H9 (cell line): ENCODE measurements at regions not wholly inside any gene's neighbourhood (a gene's known extent, or its start where the extent isn't known, plus 50 kb on each side); places are given as distances from the start of the nearest gene placed in this dataset.

Experiments used
- DNase-seq: peaks from one replicate; pipeline ENCODE4 v3.0.0-alpha.2; 2017
- H2AFZ ChIP-seq: one replicate; pipeline ENCODE4 v1.6.1; 2013; ENCODE audit warnings: mild to moderate bottlenecking, low read length, control low read depth, moderate library complexity
- H2AK5ac ChIP-seq: 2 replicates; pipeline ENCODE4 v1.6.1; 2013; ENCODE audit warnings: low read length, control low read depth, mixed read lengths; ENCODE audit not compliant: insufficient read length
- H2BK120ac ChIP-seq: one replicate; pipeline ENCODE4 v1.6.1; 2013; ENCODE audit warnings: low read depth, mild to moderate bottlenecking, low read length, control low read depth, inconsistent platforms; ENCODE audit not compliant: poor library complexity, severe bottlenecking
- H2BK12ac ChIP-seq: 2 replicates; pipeline ENCODE4 v1.6.1; 2013; ENCODE audit warnings: low read length, control low read depth, mixed read lengths, low read depth; ENCODE audit not compliant: insufficient read length
- H2BK15ac ChIP-seq: 2 replicates; pipeline ENCODE4 v1.6.1; 2013; ENCODE audit warnings: low read depth, low read length, control low read depth
- H2BK20ac ChIP-seq: one replicate; pipeline ENCODE4 v1.6.1; 2013; ENCODE audit warnings: low read depth, mild to moderate bottlenecking, low read length, control low read depth, inconsistent platforms; ENCODE audit not compliant: poor library complexity, severe bottlenecking
- H2BK5ac ChIP-seq: 2 replicates; pipeline ENCODE4 v1.6.1; 2013; ENCODE audit warnings: low read length, control low read depth, mixed read lengths; ENCODE audit not compliant: insufficient read length
- H3K14ac ChIP-seq: 2 replicates; pipeline ENCODE4 v1.6.1; 2013; ENCODE audit warnings: low read length, control low read depth; ENCODE audit not compliant: insufficient read depth
- H3K18ac ChIP-seq: 2 replicates; pipeline ENCODE4 v1.6.1; 2013; ENCODE audit warnings: low read depth, mild to moderate bottlenecking, mixed read lengths, low read length, control low read depth; ENCODE audit not compliant: insufficient read length
- H3K23ac ChIP-seq: 2 replicates; pipeline ENCODE4 v1.6.1; 2013; ENCODE audit warnings: low read length, control low read depth, mixed read lengths, low read depth; ENCODE audit not compliant: insufficient read length
- H3K23me2 ChIP-seq: 2 replicates; pipeline ENCODE4 v1.6.1; 2013; ENCODE audit warnings: low read depth, mild to moderate bottlenecking, mixed read lengths, low read length, control low read depth; ENCODE audit not compliant: insufficient read length, poor library complexity, severe bottlenecking
- H3K27ac ChIP-seq: 2 replicates; pipeline ENCODE4 v1.5.1; 2013; ENCODE audit warnings: low read length, control low read depth, mixed read lengths, low read depth; ENCODE audit not compliant: insufficient read length
- H3K27me3 ChIP-seq: 2 replicates; pipeline ENCODE4 v1.6.1; 2013; ENCODE audit warnings: low read length, control low read depth, inconsistent platforms; ENCODE audit not compliant: insufficient read depth
- H3K4ac ChIP-seq: 2 replicates; pipeline ENCODE4 v1.6.1; 2013; ENCODE audit warnings: low read depth, mild to moderate bottlenecking, control low read depth, inconsistent platforms, low read length, moderate library complexity
- H3K4me1 ChIP-seq: 2 replicates; pipeline ENCODE4 v1.6.1; 2013; ENCODE audit warnings: low read length, control low read depth, inconsistent platforms; ENCODE audit not compliant: insufficient read depth
- H3K4me2 ChIP-seq: 2 replicates; pipeline ENCODE4 v1.6.1; 2013; ENCODE audit warnings: low read length, control low read depth, mixed read lengths; ENCODE audit not compliant: insufficient read length, insufficient read depth
- H3K56ac ChIP-seq: 2 replicates; pipeline ENCODE4 v1.6.1; 2013; ENCODE audit warnings: low read depth, mild to moderate bottlenecking, mixed read lengths, low read length, control low read depth; ENCODE audit not compliant: insufficient read length
- H3K79me1 ChIP-seq: 2 replicates; pipeline ENCODE4 v1.6.1; 2013; ENCODE audit warnings: low read depth, mild to moderate bottlenecking, moderate library complexity, low read length, control low read depth, inconsistent platforms; ENCODE audit not compliant: insufficient read depth, poor library complexity, severe bottlenecking
- H3K79me2 ChIP-seq: 2 replicates; pipeline ENCODE4 v1.6.1; 2013; ENCODE audit warnings: low read length, control low read depth, inconsistent platforms; ENCODE audit not compliant: insufficient read depth
- H3K9ac ChIP-seq: 2 replicates; pipeline ENCODE4 v1.6.1; 2013; ENCODE audit warnings: low read length, control low read depth, mixed read lengths; ENCODE audit not compliant: insufficient read length; ENCODE audit errors: extremely low read depth
- H3K9me3 ChIP-seq: one replicate; pipeline ENCODE4 v1.6.1; 2013; ENCODE audit warnings: low read depth, low read length, inconsistent platforms; ENCODE audit not compliant: control insufficient read depth
- H3T11ph ChIP-seq: one replicate; pipeline ENCODE4 v1.6.1; 2013; ENCODE audit warnings: mild to moderate bottlenecking, low read length, control low read depth, inconsistent platforms
- H4K20me1 ChIP-seq: one replicate; pipeline ENCODE4 v1.6.1; 2013; ENCODE audit not compliant: control insufficient read depth, insufficient read length, insufficient read depth
- H4K5ac ChIP-seq: 2 replicates; pipeline ENCODE4 v1.6.1; 2013; ENCODE audit warnings: low read depth, mild to moderate bottlenecking, mixed read lengths, low read length, control low read depth; ENCODE audit not compliant: insufficient read length
- H4K8ac ChIP-seq: replicated peaks from 2 replicates; pipeline ENCODE4 v1.6.1; 2013; ENCODE audit warnings: low read length, control low read depth, mixed read lengths, low read depth; ENCODE audit not compliant: insufficient read length
- H4K91ac ChIP-seq: 2 replicates; pipeline ENCODE4 v1.6.1; 2013; ENCODE audit warnings: low read depth, mild to moderate bottlenecking, moderate library complexity, mixed read lengths, low read length, control low read depth; ENCODE audit not compliant: insufficient read length
- H3K27ac Mint-ChIP-seq, 3 experiments: 2 replicates in 2 of 3; 3 replicates in 1 of 3; pipeline ENCODE4 v1.8.0; 2020 to 2021; ENCODE audit warnings: mixed read lengths in 3 of 3, mild to moderate bottlenecking in 1 of 3, moderate library complexity in 1 of 3
- H3K27me3 Mint-ChIP-seq: 2 replicates; pipeline ENCODE4 v1.8.0; 2021; ENCODE audit warnings: low read depth, mild to moderate bottlenecking, moderate library complexity, mixed read lengths
- H3K36me3 Mint-ChIP-seq, 3 experiments: 2 replicates in 2 of 3; 3 replicates in 1 of 3; pipeline ENCODE4 v1.8.0; 2020 to 2021; ENCODE audit warnings: low read depth in 3 of 3, mixed read lengths in 3 of 3; ENCODE audit not compliant: insufficient read depth in 1 of 3
- H3K4me1 Mint-ChIP-seq, 2 experiments: 2 replicates each; pipeline ENCODE4 v1.8.0; 2020; ENCODE audit warnings: mixed read lengths in 2 of 2
- H3K4me3 Mint-ChIP-seq, 2 experiments: 2 replicates in 1 of 2; 3 replicates in 1 of 2; pipeline ENCODE4 v1.8.0; 2020 to 2021; ENCODE audit warnings: mild to moderate bottlenecking in 2 of 2, mixed read lengths in 2 of 2, moderate library complexity in 1 of 2
- H3K9me3 Mint-ChIP-seq, 2 experiments: 2 replicates in 1 of 2; 3 replicates in 1 of 2; pipeline ENCODE4 v1.8.0; 2020; ENCODE audit warnings: mild to moderate bottlenecking in 2 of 2, mixed read lengths in 2 of 2, moderate library complexity in 1 of 2
- CTCF ChIP-seq: fragments of 200-600 bp; sonication (generic); conservative IDR thresholded peaks from 3 replicates; pipeline ENCODE4 v1.8.0; 2021; ENCODE audit warnings: antibody characterized with exemption, mild to moderate bottlenecking

- H3K4ac ChIP-seq: no peak overlapping the region
- H3K4me2 ChIP-seq: no peak overlapping the region
- no peak overlapping the region for H4K8ac ChIP-seq
- TF ChIP-seq CTCF: no peak
- no peak overlapping the region for H4K91ac ChIP-seq
- no peaks in the 10 kb centered on the region for H3K79me1 ChIP-seq
- no peak overlapping the region for H3K23ac ChIP-seq
- no peak overlapping the region for H2AFZ ChIP-seq
- no peak overlapping the region for H3K27ac ChIP-seq
- no peaks in the 10 kb centered on the region for H3K79me2 ChIP-seq
- no peak overlapping the region for H3K9ac ChIP-seq
- no peak overlapping the region for H3K14ac ChIP-seq
- no peaks in the 10 kb centered on the region for H3K4me1 ChIP-seq
- H3K27me3 ChIP-seq: no peaks in the 10 kb centered on the region
- no peak overlapping the region for H2AK5ac ChIP-seq
- no peak overlapping the region for H2BK12ac ChIP-seq
- H3K27ac Mint-ChIP-seq: no peak overlapping the region
- no peaks in the 10 kb centered on the region for H3K23me2 ChIP-seq
- H4K5ac ChIP-seq: no peak overlapping the region
- peaks cover 49 to 73% (median 59%) of the 10 kb centered on the region in 3 experiments for H3K36me3 Mint-ChIP-seq
- no peak overlapping the region for H2BK20ac ChIP-seq
- H2BK5ac ChIP-seq: no peak overlapping the region
- DNase-seq: no peak
- H3K9me3 ChIP-seq: peaks cover 17% of the 10 kb centered on the region
- H3K18ac ChIP-seq: no peak overlapping the region
- no peaks in the 10 kb centered on the region for H3K4me1 Mint-ChIP-seq
- no peak overlapping the region for H3T11ph ChIP-seq
- no peaks in the 10 kb centered on the region for H4K20me1 ChIP-seq
- H2BK15ac ChIP-seq: no peak overlapping the region
- no peak overlapping the region for H2BK120ac ChIP-seq
- H3K4me3 Mint-ChIP-seq: no peak overlapping the region
- peaks cover 65 to 90% of the 10 kb centered on the region in 2 experiments for H3K9me3 Mint-ChIP-seq
- H3K27me3 Mint-ChIP-seq: peaks cover 12% of the 10 kb centered on the region
- no peak overlapping the region for H3K56ac ChIP-seq
Observed at GRCh38 chr14:61140872-61141271, 140.3 kb downstream of the TMEM30B start.
